Liver (tissue), 8 donors: ENCODE measurements at regions not wholly inside any gene's neighbourhood (a gene's known extent, or its start where the extent isn't known, plus 50 kb on each side); places are given as distances from the start of the nearest gene placed in this dataset.

ENCODE experiments used
- DNase-seq: peaks from one replicate; pipeline ENCODE4 v3.0.0-alpha.2; 2017; ENCODE audit warnings: low spot score
- H3K27ac ChIP-seq, 2 donors: one replicate each; pipeline ENCODE4 v1.7.0; 2013; ENCODE audit warnings: inconsistent platforms in 2 of 2, low read length in 2 of 2, control low read depth in 1 of 2, low read depth in 1 of 2, mild to moderate bottlenecking in 1 of 2
- H3K27me3 ChIP-seq, 4 donors: one replicate each; pipeline versions ENCODE4 v1.6.1 to v1.7.0; 2013; ENCODE audit warnings: low read length in 3 of 4, inconsistent platforms in 1 of 4, mild to moderate bottlenecking in 1 of 4, moderate library complexity in 1 of 4; ENCODE audit not compliant: control insufficient read depth in 4 of 4, insufficient read depth in 4 of 4
- H3K36me3 ChIP-seq, 4 donors: one replicate each; pipeline versions ENCODE4 v1.6.1 to v1.7.0; 2013; ENCODE audit warnings: low read length in 3 of 4, mild to moderate bottlenecking in 3 of 4, low read depth in 1 of 4, moderate library complexity in 1 of 4; ENCODE audit not compliant: control insufficient read depth in 4 of 4, insufficient read depth in 3 of 4
- H3K4me1 ChIP-seq, 4 donors: one replicate each; pipeline versions ENCODE4 v1.6.1 to v1.7.0; 2013; ENCODE audit warnings: low read length in 3 of 4, mild to moderate bottlenecking in 3 of 4, moderate library complexity in 1 of 4; ENCODE audit not compliant: control insufficient read depth in 4 of 4, insufficient read depth in 4 of 4
- H3K4me3 ChIP-seq, 3 donors: one replicate each; pipeline versions ENCODE4 v1.6.1 to v1.7.0; 2013; ENCODE audit warnings: low read length in 3 of 3, control low read depth in 1 of 3, low read depth in 1 of 3, mild to moderate bottlenecking in 1 of 3
- H3K9ac ChIP-seq, 2 donors: one replicate each; pipeline ENCODE4 v1.7.0; 2013; ENCODE audit warnings: low read length in 2 of 2, mild to moderate bottlenecking in 2 of 2, moderate library complexity in 2 of 2, control low read depth in 1 of 2, low read depth in 1 of 2
- H3K9me3 ChIP-seq, 4 donors: one replicate each; pipeline versions ENCODE4 v1.6.1 to v1.7.0; 2013; ENCODE audit warnings: low read length in 3 of 4; ENCODE audit not compliant: control insufficient read depth in 4 of 4
- ATF3 ChIP-seq: IDR thresholded peaks from 2 replicates; pipeline ENCODE4 v1.6.1; 2016; ENCODE audit warnings: antibody characterized with exemption
- CTCF ChIP-seq: fragments of 150-350 bp; IDR thresholded peaks from 2 replicates; pipeline ENCODE4 v1.5.1; 2017; ENCODE audit warnings: improper control_type of control experiment, low read depth, low read length; ENCODE audit not compliant: missing input control
- EGR1 ChIP-seq, 2 donors: IDR thresholded peaks; 2 replicates each; pipeline ENCODE4 v1.6.1; 2016 to 2018; ENCODE audit warnings: antibody characterized with exemption in 2 of 2, low read depth in 2 of 2
- FOXA1 ChIP-seq: IDR thresholded peaks from 2 replicates; pipeline ENCODE4 v1.6.1; 2016; ENCODE audit warnings: antibody characterized with exemption
- FOXA2 ChIP-seq: IDR thresholded peaks from 2 replicates; pipeline ENCODE4 v1.6.1; 2016; ENCODE audit warnings: antibody characterized with exemption
- GABPA ChIP-seq, 2 donors: IDR thresholded peaks in 1 of 2; conservative IDR thresholded peaks in 1 of 2; 2 replicates each; pipeline ENCODE4 v1.6.1; 2016; ENCODE audit warnings: antibody characterized with exemption in 2 of 2, mild to moderate bottlenecking in 1 of 2, moderate library complexity in 1 of 2
- HNF4G ChIP-seq: IDR thresholded peaks from 2 replicates; pipeline ENCODE4 v1.6.1; 2016; ENCODE audit warnings: antibody characterized with exemption
- JUND ChIP-seq, 2 donors: IDR thresholded peaks; 2 replicates each; pipeline ENCODE4 v1.6.1; 2016; ENCODE audit warnings: antibody characterized with exemption in 2 of 2
- MAX ChIP-seq: IDR thresholded peaks from 2 replicates; pipeline ENCODE4 v1.6.1; 2016; ENCODE audit warnings: antibody characterized with exemption
- NR2F2 ChIP-seq: IDR thresholded peaks from 2 replicates; pipeline ENCODE4 v1.6.1; 2016; ENCODE audit warnings: antibody characterized with exemption
- RAD21 ChIP-seq, 2 donors: IDR thresholded peaks; 2 replicates each; pipeline ENCODE4 v1.6.1; 2016; ENCODE audit warnings: antibody characterized with exemption in 2 of 2, mild to moderate bottlenecking in 2 of 2
- REST ChIP-seq: IDR thresholded peaks from 2 replicates; pipeline ENCODE4 v1.6.1; 2016; ENCODE audit warnings: antibody characterized with exemption, mild to moderate bottlenecking
- RXRA ChIP-seq, 2 donors: IDR thresholded peaks; 2 replicates each; pipeline ENCODE4 v1.6.1; 2017 to 2018; ENCODE audit warnings: antibody characterized with exemption in 2 of 2, mild to moderate bottlenecking in 1 of 2
- TAF1 ChIP-seq: conservative IDR thresholded peaks from 2 replicates; pipeline ENCODE4 v1.6.1; 2016; ENCODE audit warnings: antibody characterized with exemption, mild to moderate bottlenecking
- YY1 ChIP-seq: IDR thresholded peaks from 2 replicates; pipeline ENCODE4 v1.6.1; 2016; ENCODE audit warnings: antibody characterized with exemption, mild to moderate bottlenecking
- ZBTB33 ChIP-seq: IDR thresholded peaks from 2 replicates; pipeline ENCODE4 v1.6.1; 2016; ENCODE audit warnings: antibody characterized with exemption
- WGBS: extraction: QIAGEN DNeasy Blood & Tissue Kit; methylation state at CpG from one replicate; pipeline ENCODE4 v1.1.7; 2013; 5-methylcytosine and 5-hydroxymethylcytosine counted together
- donor health status: healthy.
- donor health status: healthy.
- donor health status: healthy.
- donor health status: healthy.
- donor health status: healthy.

GRCh38 chr12:94706250-94706661, 55.9 kb upstream of the TMCC3 start:
- 78% methylated on average over 4 of the region's 4 CpGs for WGBS
- TF ChIP-seq FOXA1: no peak
- TF ChIP-seq EGR1 (IDR thresholded peaks at IDR 0.05; ENCODE audit: low read depth in 2 of 2): no peak
- no peak for TF ChIP-seq CTCF
- no peak for TF ChIP-seq FOXA2
- Histone ChIP-seq H3K4me1 (peaks cover 0 to 5% (median 0%) of the 10 kb centered on the region in 4 donors), H3K9ac (no peak overlapping the region), H3K4me3 (no peak overlapping the region), H3K36me3 (no peaks in the 10 kb centered on the region), H3K27ac (no peak overlapping the region), H3K27me3 (no peaks in the 10 kb centered on the region), H3K9me3 (no peaks in the 10 kb centered on the region)
- no peak for DNase-seq

- no peaks in the 10 kb centered on the region for H3K36me3 ChIP-seq
- no peak for DNase-seq
- no peak overlapping the region for H3K9ac ChIP-seq
- no peaks in the 10 kb centered on the region for H3K27me3 ChIP-seq
- WGBS: over 99% methylated on average over 4 of the region's 4 CpGs
- no peak for TF ChIP-seq GABPA (IDR thresholded peaks at IDR 0.05 in 1 of 2, conservative IDR thresholded peaks at IDR 0.05 in 1 of 2)
- no peak for TF ChIP-seq HNF4G
- no peak for TF ChIP-seq FOXA1
- TF ChIP-seq RXRA (IDR thresholded peaks at IDR 0.05): no peak
- TF ChIP-seq NR2F2: no peak
- no peak for TF ChIP-seq FOXA2
- no peak for TF ChIP-seq ATF3
- no peak for TF ChIP-seq TAF1
- TF ChIP-seq MAX: no peak
- no peak for TF ChIP-seq CTCF
- TF ChIP-seq YY1: no peak
- peaks cover 0 to 5% (median 0%) of the 10 kb centered on the region in 4 donors for H3K4me1 ChIP-seq
- H3K27ac ChIP-seq: no peak overlapping the region
- no peaks in the 10 kb centered on the region for H3K9me3 ChIP-seq
- no peak overlapping the region for H3K4me3 ChIP-seq
These were observed 55.3 kb upstream of the TMCC3 start for GRCh38 chr12:94705676-94706075.

- peaks cover 0 to 5% (median 0%) of the 10 kb centered on the region in 4 donors for H3K4me1 ChIP-seq
- TF ChIP-seq RAD21 (IDR thresholded peaks at IDR 0.05) (no peak), MAX (peak; percentile 14), ZBTB33 (no peak), FOXA2 (peak; percentile 40), REST (no peak), JUND (IDR thresholded peaks at IDR 0.05) (peak in 1 of 2 donors; percentile 39), NR2F2 (no peak), EGR1 (IDR thresholded peaks at IDR 0.05; ENCODE audit: low read depth in 2 of 2) (no peak), HNF4G (no peak)
These were observed 54.3 kb upstream of the TMCC3 start for GRCh38 chr12:94704452-94705306.

More at GRCh38 chr12:94704452-94705306, 54.3 kb upstream of the TMCC3 start:
- H3K27me3 ChIP-seq: no peaks in the 10 kb centered on the region
- 70% methylated on average over 9 of the region's 9 CpGs for WGBS
- no peak overlapping the region for H3K9ac ChIP-seq
- no peak for DNase-seq
- H3K27ac ChIP-seq: peak overlapping the region in 1 of 2 donors; percentile 17
- no peak overlapping the region for H3K4me3 ChIP-seq
- H3K36me3 ChIP-seq: no peaks in the 10 kb centered on the region
- no peaks in the 10 kb centered on the region for H3K9me3 ChIP-seq
